ENCODE measurements at regions not wholly inside any gene's neighbourhood (a gene's known extent, or its start where the extent isn't known, plus 50 kb on each side); places are given as distances from the start of the nearest gene placed in this dataset.

- intact Hi-C loops (cut with micrococcal nuclease): no loop called here
Measured at GRCh38 chr5:38621331-38621730, 64.9 kb upstream of the LIFR start.

More at GRCh38 chr5:38621331-38621730, 64.9 kb upstream of the LIFR start:
- Histone ChIP-seq H3K4me1 (ENCODE audit: control insufficient read depth, extremely low read depth, insufficient read depth, low read length) (no peaks in the 10 kb centered on the region), H3K36me3 (ENCODE audit: control insufficient read depth in 2 of 2, extremely low read depth in 1 of 2, insufficient read depth in 2 of 2, low read length in 2 of 2) (no peaks in the 10 kb centered on the region), H2AFZ (ENCODE audit: low read depth, low read length) (no peak overlapping the region), H3K9me3 (replicated peaks; ENCODE audit: control insufficient read depth, insufficient read depth, low read length) (no peaks in the 10 kb centered on the region), H3K4me2 (ENCODE audit: insufficient read depth, low read length) (no peak overlapping the region), H3K79me2 (ENCODE audit: control insufficient read depth, insufficient read depth, low read length) (no peaks in the 10 kb centered on the region), H3K9me1 (replicated peaks; ENCODE audit: control insufficient read depth, extremely low read depth, insufficient read depth, low read length) (no peaks in the 10 kb centered on the region), H4K20me1 (replicated peaks; ENCODE audit: control insufficient read depth, extremely low read depth, insufficient read depth, low read length) (no peaks in the 10 kb centered on the region), H3K4me3 (replicated peaks in 1 of 3; ENCODE audit: insufficient read depth in 1 of 3, low read depth in 1 of 3, low read length in 3 of 3) (no peak overlapping the region), H3K9ac (replicated peaks; ENCODE audit: extremely low read depth, insufficient read depth, low read length) (no peak overlapping the region), H3K27me3 (ENCODE audit: control insufficient read depth in 2 of 2, insufficient read depth in 2 of 2, low read length in 2 of 2) (no peaks in the 10 kb centered on the region), H3K27ac (ENCODE audit: insufficient read depth, low read depth, low read length) (no peak overlapping the region)
- dilution Hi-C loops (cut with MboI; ENCODE audit: extremely low pct_ligation_motif_present, low sequenced_read_pairs): no loop called here
- ChIA-PET POLR2A (no interaction called here), CTCF (no interaction called here)
- no TSS peak for BruUV-seq (replicated peaks)
- DNase-seq (ENCODE audit: low read depth, low spot score) (no peak), FAIRE-seq (no peak)
- TF ChIP-seq EZH2 (IDR thresholded peaks at IDR 0.05; ENCODE audit: borderline replicate concordance, low read depth, low read length, severe bottlenecking) (no peak), GATA2 (IDR thresholded peaks at IDR 0.05; ENCODE audit: insufficient read depth, insufficient read length, low read depth, low read length) (no peak), MYC (IDR thresholded peaks at IDR 0.05; ENCODE audit: low read depth, low read length) (no peak), FOS (IDR thresholded peaks at IDR 0.05; ENCODE audit: borderline replicate concordance, insufficient read depth, low read length) (no peak), CTCF (IDR thresholded peaks at IDR 0.05; ENCODE audit: extremely low read depth in 1 of 2, insufficient read depth in 1 of 2, low read depth in 1 of 2, low read length in 2 of 2) (no peak), MAX (IDR thresholded peaks at IDR 0.05; ENCODE audit: insufficient read depth, insufficient read length) (no peak), JUN (IDR thresholded peaks at IDR 0.05; ENCODE audit: borderline replicate concordance, insufficient read depth, insufficient read length, low read depth) (no peak), POLR2A (IDR thresholded peaks at IDR 0.05; ENCODE audit: low read depth, low read length) (no peak), POLR2AphosphoS5 (IDR thresholded peaks at IDR 0.05; ENCODE audit: insufficient read depth, low read depth, low read length) (no peak)
